Smooth muscle cell (in vitro differentiated cells): ENCODE measurements at regions not wholly inside any gene's neighbourhood (a gene's known extent, or its start where the extent isn't known, plus 50 kb on each side); places are given as distances from the start of the nearest gene placed in this dataset.

Experiments
- DNase-seq: peaks from one replicate; lab custom pipeline; 2025; ENCODE audit not compliant: unreplicated experiment; lab: John Stamatoyannopoulos, UW
- H2AFZ ChIP-seq: fragments of 200-600 bp; sonication (generic); 2 replicates; pipeline ENCODE4 v1.6.0; 2016; ENCODE audit warnings: antibody characterized with exemption, low read depth, mild to moderate bottlenecking
- H3F3A ChIP-seq: fragments of 200-600 bp; sonication (generic); 2 replicates; pipeline ENCODE4 v1.6.0; 2017; ENCODE audit warnings: antibody characterized with exemption, low read depth
- H3K27ac ChIP-seq: fragments of 200-600 bp; sonication (generic); 2 replicates; pipeline ENCODE4 v1.5.1; 2016; ENCODE audit warnings: low read depth, mild to moderate bottlenecking
- H3K27me3 ChIP-seq: fragments of 200-600 bp; sonication (generic); 2 replicates; pipeline ENCODE4 v1.6.1; 2016; ENCODE audit warnings: low read depth, mild to moderate bottlenecking
- H3K36me3 ChIP-seq: fragments of 200-600 bp; sonication (generic); 2 replicates; pipeline ENCODE4 v1.5.1; 2016; ENCODE audit warnings: low read depth
- H3K4me1 ChIP-seq: fragments of 200-600 bp; sonication (generic); 2 replicates; pipeline ENCODE4 v1.5.1; 2016; ENCODE audit warnings: low read depth
- H3K4me2 ChIP-seq: fragments of 200-600 bp; sonication (generic); 2 replicates; pipeline ENCODE4 v1.6.0; 2016; ENCODE audit warnings: mild to moderate bottlenecking
- H3K4me3 ChIP-seq: fragments of 200-600 bp; sonication (generic); 2 replicates; pipeline ENCODE4 v1.5.1; 2016; ENCODE audit warnings: mild to moderate bottlenecking
- H3K79me2 ChIP-seq: fragments of 200-600 bp; sonication (generic); 2 replicates; pipeline ENCODE4 v1.6.0; 2016; ENCODE audit warnings: low read depth, mild to moderate bottlenecking
- H3K9ac ChIP-seq: fragments of 200-600 bp; sonication (generic); 2 replicates; pipeline ENCODE4 v1.6.0; 2016; ENCODE audit warnings: low read depth
- H3K9me3 ChIP-seq: fragments of 200-600 bp; sonication (generic); replicated peaks from 2 replicates; pipeline ENCODE4 v1.5.1; 2016; ENCODE audit warnings: low read depth
- H4K20me1 ChIP-seq: fragments of 200-600 bp; sonication (generic); 2 replicates; pipeline ENCODE4 v1.6.0; 2016; ENCODE audit warnings: low read depth
- CTCF ChIP-seq: fragments of 200-600 bp; sonication (generic); IDR thresholded peaks from 2 replicates; pipeline ENCODE4 v1.5.1; 2017; ENCODE audit warnings: borderline replicate concordance, mild to moderate bottlenecking, antibody characterized with exemption; ENCODE audit not compliant: insufficient read depth, poor library complexity, severe bottlenecking
- WGBS: methylation state at CpG from one replicate; pipeline ENCODE4 v1.1.7; 2016; ENCODE audit warnings: low lambda C conversion rate; 5-methylcytosine and 5-hydroxymethylcytosine counted together

GRCh38 chr15:69991551-69991980 lies 106.2 kb downstream of the TLE3 start:
- WGBS = 85% methylated on average over 10 of the region's 10 CpGs
- TF ChIP-seq CTCF = no peak
- no peaks in the 10 kb centered on the region for H3K79me2 ChIP-seq

GRCh38 chr15:69992348-69992747 lies 105.4 kb downstream of the TLE3 start:
- H3K27ac ChIP-seq = no peak overlapping the region
- DNase-seq = no peak
- H3K4me2 ChIP-seq = no peak overlapping the region
- H3K4me1 ChIP-seq = peaks cover 15% of the 10 kb centered on the region
- no peak overlapping the region for H3K9ac ChIP-seq
- TF ChIP-seq CTCF = no peak
- H3K4me3 ChIP-seq = no peak overlapping the region
- H3K27me3 ChIP-seq = no peaks in the 10 kb centered on the region
- H2AFZ ChIP-seq = no peak overlapping the region
- no peaks in the 10 kb centered on the region for H3F3A ChIP-seq
- H3K36me3 ChIP-seq = no peaks in the 10 kb centered on the region
- no peaks in the 10 kb centered on the region for H4K20me1 ChIP-seq
- 61% methylated on average over 7 of the region's 7 CpGs for WGBS
- no peaks in the 10 kb centered on the region for H3K79me2 ChIP-seq
- no peaks in the 10 kb centered on the region for H3K9me3 ChIP-seq

More at GRCh38 chr15:69991551-69991980, 106.2 kb downstream of the TLE3 start:
- Histone ChIP-seq H3K27me3 (peaks cover 6% of the 10 kb centered on the region), H3K4me3 (no peak overlapping the region), H2AFZ (no peak overlapping the region), H4K20me1 (no peaks in the 10 kb centered on the region), H3K4me2 (no peak overlapping the region), H3F3A (no peaks in the 10 kb centered on the region), H3K9ac (no peak overlapping the region), H3K9me3 (no peaks in the 10 kb centered on the region), H3K27ac (no peak overlapping the region), H3K4me1 (peaks cover 15% of the 10 kb centered on the region), H3K36me3 (no peaks in the 10 kb centered on the region)
- DNase-seq = no peak

GRCh38 chr15:69994429-69995205 lies 103.1 kb downstream of the TLE3 start:
- H2AFZ ChIP-seq = no peak overlapping the region
- H3K4me2 ChIP-seq = no peak overlapping the region
- no peaks in the 10 kb centered on the region for H3K36me3 ChIP-seq
- no peaks in the 10 kb centered on the region for H3K9me3 ChIP-seq
- no peaks in the 10 kb centered on the region for H3F3A ChIP-seq
- no peaks in the 10 kb centered on the region for H4K20me1 ChIP-seq
- H3K79me2 ChIP-seq = no peaks in the 10 kb centered on the region
- H3K27ac ChIP-seq = no peak overlapping the region
- H3K4me1 ChIP-seq = peaks cover 15% of the 10 kb centered on the region
- no peak for DNase-seq
- H3K9ac ChIP-seq = no peak overlapping the region
- H3K4me3 ChIP-seq = no peak overlapping the region
- no peak for TF ChIP-seq CTCF
- 75% methylated on average over 1 of the region's 1 CpG for WGBS
- H3K27me3 ChIP-seq = no peaks in the 10 kb centered on the region
